SK-N-SH (cell line): ENCODE measurements at regions not wholly inside any gene's neighbourhood (a gene's known extent, or its start where the extent isn't known, plus 50 kb on each side); places are given as distances from the start of the nearest gene placed in this dataset.

Experiments used
- CTCF ChIA-PET: fragments of 300-600, 350-600 bp; formaldehyde crosslinking; extraction: SDS; loops from one replicate; lab custom pipeline; 2021; lab: Yijun Ruan, JAX
- POLR2A ChIA-PET: fragments of 350-600 bp; sonication (Branson Sonifier 250); formaldehyde crosslinking; extraction: SDS; loops from one replicate; lab custom pipeline; 2020; ENCODE audit warnings: antibody characterized with exemption, inconsistent platforms; lab: Yijun Ruan, JAX
- DNase-seq: peaks from one replicate; pipeline ENCODE4 v3.0.0; 2012
- H2AFZ ChIP-seq: fragments of 200-600 bp; sonication (generic); 2 replicates; pipeline ENCODE4 v1.8.1; 2016; ENCODE audit warnings: antibody characterized with exemption, mild to moderate bottlenecking, low read depth
- H3F3A ChIP-seq: fragments of 200-600 bp; sonication (generic); replicated peaks from 2 replicates; pipeline ENCODE3; 2016; ENCODE audit warnings: antibody characterized with exemption, mild to moderate bottlenecking; ENCODE audit not compliant: insufficient read depth
- H3K27ac ChIP-seq, 2 experiments: fragments of 200-500 bp in 1 of 2; fragments of 200-600 bp in 1 of 2; sonication (Bioruptor generic) in 1 of 2; sonication (generic), shearing (Covaris generic) in 1 of 2; 2 replicates each; pipeline versions ENCODE4 v1.5.1 to v1.6.1; 2014 to 2016; ENCODE audit warnings: low read depth in 2 of 2, inconsistent platforms in 1 of 2, low read length in 1 of 2, mild to moderate bottlenecking in 1 of 2, mixed read lengths in 1 of 2
- H3K27me3 ChIP-seq: fragments of 200-600 bp; sonication (generic), shearing (Covaris generic); 2 replicates; pipeline ENCODE4 v1.6.1; 2016; ENCODE audit warnings: mixed run types; ENCODE audit not compliant: insufficient read depth
- H3K36me3 ChIP-seq, 2 experiments: fragments of 200-500 bp in 1 of 2; fragments of 200-600 bp in 1 of 2; sonication (Bioruptor generic) in 1 of 2; sonication (generic) in 1 of 2; replicated peaks in 1 of 2; 2 replicates each; pipeline versions ENCODE3 to v1.5.1; 2014 to 2016; ENCODE audit warnings: low read length in 1 of 2, mild to moderate bottlenecking in 1 of 2; ENCODE audit not compliant: insufficient read depth in 2 of 2, control insufficient read depth in 1 of 2
- H3K4me1 ChIP-seq, 2 experiments: fragments of 200-500 bp in 1 of 2; fragments of 200-600 bp in 1 of 2; sonication (Bioruptor generic) in 1 of 2; sonication (generic), shearing (Covaris generic) in 1 of 2; 2 replicates each; pipeline versions ENCODE4 v1.5.1 to v1.6.1; 2014 to 2016; ENCODE audit warnings: low read depth in 1 of 2, low read length in 1 of 2, mixed run types in 1 of 2; ENCODE audit not compliant: insufficient read depth in 2 of 2, control insufficient read depth in 1 of 2
- H3K4me2 ChIP-seq: fragments of 200-600 bp; sonication (generic), shearing (Covaris generic); 2 replicates; pipeline ENCODE4 v1.6.1; 2017; ENCODE audit warnings: mixed run types
- H3K4me3 ChIP-seq, 2 experiments: fragments of 200-500 bp in 1 of 2; fragments of 200-600 bp in 1 of 2; sonication (Bioruptor generic) in 1 of 2; sonication (generic), shearing (Covaris generic) in 1 of 2; 2 replicates each; pipeline versions ENCODE4 v1.5.1 to v1.8.1; 2014 to 2016; ENCODE audit warnings: low read depth in 2 of 2, inconsistent platforms in 1 of 2, low read length in 1 of 2, mild to moderate bottlenecking in 1 of 2, mixed read lengths in 1 of 2, moderate library complexity in 1 of 2
- H3K79me2 ChIP-seq: fragments of 200-600 bp; sonication (generic); 2 replicates; pipeline ENCODE4 v1.8.1; 2017; ENCODE audit warnings: mild to moderate bottlenecking; ENCODE audit not compliant: insufficient read depth
- H3K9ac ChIP-seq: fragments of 200-600 bp; sonication (generic); 2 replicates; pipeline ENCODE4 v1.6.1; 2017; ENCODE audit warnings: mixed run types
- H3K9me2 ChIP-seq: fragments of 200-600 bp; sonication (generic); 2 replicates; pipeline ENCODE4 v1.6.1; 2017; ENCODE audit warnings: mixed run types
- H3K9me3 ChIP-seq: fragments of 200-600 bp; sonication (generic); 2 replicates; pipeline ENCODE4 v1.6.1; 2017; ENCODE audit warnings: mixed run types, mild to moderate bottlenecking, moderate library complexity
- H4K20me1 ChIP-seq: fragments of 200-600 bp; sonication (generic); 2 replicates; pipeline ENCODE4 v1.6.1; 2017; ENCODE audit warnings: mild to moderate bottlenecking, mixed run types; ENCODE audit not compliant: insufficient read depth
- CHD2 ChIP-seq: fragments of 150-350 bp; IDR thresholded peaks from 2 replicates; pipeline ENCODE4 v1.6.1; 2018; ENCODE audit warnings: low read length; ENCODE audit not compliant: partially characterized antibody
- CTCF ChIP-seq: fragments of 200-600 bp; sonication (generic); IDR thresholded peaks from 2 replicates; pipeline ENCODE4 v1.6.1; 2017; ENCODE audit warnings: antibody characterized with exemption, mild to moderate bottlenecking, moderate library complexity
- ELF1 ChIP-seq: IDR thresholded peaks from 2 replicates; pipeline ENCODE4 v1.4.0; 2012
- FOXJ3 ChIP-seq: sonication (generic); formaldehyde crosslinking; IDR thresholded peaks from 2 replicates; pipeline ENCODE4 v1.5.1; 2020; ENCODE audit warnings: mild to moderate bottlenecking, missing genetic modification reagents
- FOXM1 ChIP-seq: IDR thresholded peaks from 2 replicates; pipeline ENCODE4 v1.4.0; 2012; ENCODE audit warnings: low read depth, mild to moderate bottlenecking
- GATA2 ChIP-seq: sonication (generic); formaldehyde crosslinking; IDR thresholded peaks from 2 replicates; pipeline ENCODE4 v1.5.0; 2020; ENCODE audit warnings: mild to moderate bottlenecking, missing genetic modification reagents
- JUND ChIP-seq: IDR thresholded peaks from 2 replicates; pipeline ENCODE4 v1.4.0; 2012
- MEF2A ChIP-seq: IDR thresholded peaks from 2 replicates; pipeline ENCODE4 v1.4.0; 2012; ENCODE audit warnings: low read depth, borderline replicate concordance
- POLR2AphosphoS5 ChIP-seq: IDR thresholded peaks from 2 replicates; pipeline ENCODE4 v1.6.1; 2012; ENCODE audit warnings: low read depth, low read length
- RCOR1 ChIP-seq: fragments of 150-350 bp; IDR thresholded peaks from 2 replicates; pipeline ENCODE4 v1.6.1; 2017; ENCODE audit warnings: antibody characterized with exemption, low read length
- SIN3A ChIP-seq: IDR thresholded peaks from 2 replicates; pipeline ENCODE4 v1.6.1; 2012; ENCODE audit warnings: low read depth, mild to moderate bottlenecking, low read length, moderate library complexity, borderline replicate concordance
- SMC3 ChIP-seq: IDR thresholded peaks from 2 replicates; pipeline ENCODE4 v1.6.1; 2012; ENCODE audit warnings: low read depth, low read length, improper control_type of control experiment
- TCF12 ChIP-seq: IDR thresholded peaks from 2 replicates; pipeline ENCODE4 v1.4.0; 2012
- TEAD4 ChIP-seq: IDR thresholded peaks from 2 replicates; pipeline ENCODE4 v1.4.0; 2012; ENCODE audit warnings: mild to moderate bottlenecking, borderline replicate concordance; ENCODE audit not compliant: insufficient read depth
- USF1 ChIP-seq: IDR thresholded peaks from 2 replicates; pipeline ENCODE4 v1.4.0; 2012; ENCODE audit warnings: low read depth, borderline replicate concordance
- USF2 ChIP-seq: fragments of 150-350 bp; IDR thresholded peaks from 2 replicates; pipeline ENCODE4 v1.6.1; 2017; ENCODE audit warnings: antibody characterized with exemption, low read length, low read depth, borderline replicate concordance
- ZBTB33 ChIP-seq: IDR thresholded peaks from 2 replicates; pipeline ENCODE4 v1.4.0; 2012; ENCODE audit warnings: low read depth, borderline replicate concordance
- whole genome bisulfite sequencing: methylation state at CpG from one replicate; pipeline ENCODE4 v1.1.6; 2017; ENCODE audit warnings: low lambda C conversion rate; 5-methylcytosine and 5-hydroxymethylcytosine counted together

GRCh38 chr6:66605971-66606370 lies 898.9 kb upstream of the EYS start:
- ChIA-PET POLR2A (no interaction called here), CTCF (no interaction called here)
- H3F3A ChIP-seq = no peaks in the 10 kb centered on the region
- H3K27me3 ChIP-seq = no peaks in the 10 kb centered on the region
- no peak overlapping the region for H3K9ac ChIP-seq
- no peak overlapping the region for H3K27ac ChIP-seq
- no peaks in the 10 kb centered on the region for H3K79me2 ChIP-seq
- no peaks in the 10 kb centered on the region for H4K20me1 ChIP-seq
- 0% methylated on average over 1 of the region's 1 CpG for WGBS
- no peaks in the 10 kb centered on the region for H3K36me3 ChIP-seq
- no peaks in the 10 kb centered on the region for H3K9me3 ChIP-seq
- no peaks in the 10 kb centered on the region for H3K4me1 ChIP-seq
- H3K4me2 ChIP-seq = no peak overlapping the region
- no peaks in the 10 kb centered on the region for H3K9me2 ChIP-seq
- TF ChIP-seq GATA2 (no peak), JUND (no peak), CHD2 (no peak), CTCF (no peak), POLR2AphosphoS5 (no peak), ZBTB33 (no peak), ELF1 (no peak), TEAD4 (no peak), SMC3 (no peak), USF1 (no peak), MEF2A (no peak), TCF12 (no peak), RCOR1 (no peak), SIN3A (no peak)
- no peak overlapping the region for H3K4me3 ChIP-seq
- H2AFZ ChIP-seq = no peak overlapping the region
- no peak for DNase-seq

GRCh38 chr6:66605011-66605410 lies 898.0 kb upstream of the EYS start:
- ChIA-PET CTCF (no interaction called here), POLR2A (no interaction called here)
- Histone ChIP-seq H2AFZ (no peak overlapping the region), H3F3A (no peaks in the 10 kb centered on the region), H3K27ac (no peak overlapping the region), H3K27me3 (no peaks in the 10 kb centered on the region), H3K4me3 (no peak overlapping the region), H3K9me3 (no peaks in the 10 kb centered on the region), H3K79me2 (no peaks in the 10 kb centered on the region), H3K9me2 (no peaks in the 10 kb centered on the region), H3K4me2 (no peak overlapping the region), H3K36me3 (no peaks in the 10 kb centered on the region), H3K4me1 (no peaks in the 10 kb centered on the region), H4K20me1 (no peaks in the 10 kb centered on the region), H3K9ac (no peak overlapping the region)
- DNase-seq = no peak
- TF ChIP-seq USF1 (no peak), FOXJ3 (no peak), FOXM1 (no peak), USF2 (no peak)
